COR-L47 (cell line): ENCODE measurements at regions not wholly inside any gene's neighbourhood (a gene's known extent, or its start where the extent isn't known, plus 50 kb on each side); places are given as distances from the start of the nearest gene placed in this dataset.
"Not testable (repeated sequence)": the region's sequence is repeated elsewhere in the genome, so short reads cannot be mapped to it uniquely, and the experiment has no call there.

ENCODE experiments used
- DNase-seq: peaks from one replicate; lab custom pipeline; 2025; lab: John Stamatoyannopoulos, UW

DNA sequence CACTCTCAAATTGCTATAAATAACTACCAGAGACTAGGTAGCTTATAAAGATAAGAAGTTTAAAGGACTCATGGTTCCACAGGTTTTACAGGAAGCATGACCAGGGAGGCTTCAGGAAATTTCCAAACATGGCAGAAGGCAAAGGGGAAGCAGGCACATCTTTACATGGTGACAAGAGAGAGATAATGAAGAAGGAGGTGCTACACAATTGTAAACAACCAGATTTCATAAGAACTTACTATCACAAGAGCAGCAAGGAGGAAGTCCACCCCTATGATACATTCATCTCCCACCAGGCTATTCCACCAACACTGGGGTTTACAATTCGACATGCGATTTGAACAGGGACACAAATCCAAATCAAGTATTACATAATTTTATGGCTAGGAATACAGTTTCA is 257.7 kb downstream of the BTG1 start:
- DNase-seq, result no peak

DNA sequence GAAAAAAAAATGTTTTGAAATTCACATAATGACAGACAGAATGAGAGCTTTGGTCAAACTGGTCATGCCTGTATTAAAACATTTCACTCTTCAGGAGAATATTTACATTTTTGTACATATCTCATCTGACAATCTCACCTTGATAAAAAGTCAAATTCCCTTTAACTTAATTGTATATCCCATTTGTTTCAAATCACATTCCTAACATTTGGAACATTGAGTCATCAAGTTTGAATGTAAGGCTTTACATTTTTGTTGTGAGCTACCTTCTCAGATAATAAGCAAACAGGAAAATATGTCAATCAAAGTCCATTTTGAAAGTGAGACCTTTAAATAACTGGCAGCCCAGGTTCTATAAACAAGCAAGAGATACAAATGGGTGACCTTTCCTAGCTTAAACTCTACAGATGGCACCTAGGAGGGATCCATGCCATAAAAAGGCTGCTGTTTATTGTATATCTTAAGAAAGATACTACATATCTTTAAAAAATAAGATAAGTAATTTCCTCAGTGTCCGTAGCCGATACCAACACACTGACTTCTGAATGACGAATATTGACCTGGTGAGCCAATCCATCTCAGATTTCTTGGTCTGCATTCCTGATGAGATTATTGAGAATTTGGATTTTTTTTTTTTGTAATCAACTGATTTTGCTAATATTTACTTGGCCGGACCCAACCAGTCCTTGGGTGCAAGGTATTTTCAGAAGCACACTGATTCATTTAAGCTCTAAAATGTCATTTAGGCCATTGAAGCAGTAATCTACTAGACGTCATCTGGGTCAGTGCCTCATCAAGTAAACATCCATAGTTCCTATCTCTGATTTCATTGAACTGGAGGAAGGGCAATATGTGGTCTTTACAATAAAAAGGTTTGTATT is 259.6 kb downstream of the BTG1 start:
- DNase-seq, result no peak

DNA sequence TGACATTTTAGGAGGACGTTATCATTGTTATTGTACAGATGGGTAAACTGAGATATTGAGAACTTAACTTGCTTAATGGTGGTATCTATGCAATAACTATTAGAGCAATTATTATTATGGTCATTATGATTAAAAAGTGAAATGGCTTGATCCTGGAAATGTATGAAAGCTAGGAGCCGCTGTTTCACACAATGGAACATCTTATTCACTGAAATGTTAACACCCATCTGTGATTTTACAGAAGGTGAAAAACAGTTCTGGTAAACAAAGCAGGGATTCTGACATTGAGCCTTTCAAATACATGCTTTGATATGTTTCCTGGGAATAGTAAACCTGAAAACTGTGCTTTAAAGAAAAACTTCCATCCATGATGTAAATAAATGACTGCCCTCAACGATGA is 261.4 kb downstream of the BTG1 start:
- no peak for DNase-seq

DNA sequence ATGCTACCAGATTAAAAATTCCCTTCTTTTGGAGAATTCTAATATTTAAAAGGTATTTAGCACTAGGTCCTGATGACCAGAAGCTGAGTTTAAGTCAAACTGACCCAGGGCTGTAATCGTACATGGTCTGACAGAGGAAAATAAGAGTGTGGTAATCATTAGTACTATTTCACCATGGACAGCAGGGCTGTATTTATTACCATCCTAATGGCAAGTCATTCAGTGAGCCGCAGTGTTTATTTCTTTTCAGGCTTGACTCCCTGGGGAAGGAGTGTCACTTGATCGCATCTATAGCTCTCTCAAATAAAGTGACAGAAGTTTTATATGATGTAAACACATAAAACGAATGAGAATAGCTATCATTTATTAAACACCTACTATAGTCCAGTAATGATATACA is 261.8 kb downstream of the BTG1 start:
- no peak for DNase-seq

DNA sequence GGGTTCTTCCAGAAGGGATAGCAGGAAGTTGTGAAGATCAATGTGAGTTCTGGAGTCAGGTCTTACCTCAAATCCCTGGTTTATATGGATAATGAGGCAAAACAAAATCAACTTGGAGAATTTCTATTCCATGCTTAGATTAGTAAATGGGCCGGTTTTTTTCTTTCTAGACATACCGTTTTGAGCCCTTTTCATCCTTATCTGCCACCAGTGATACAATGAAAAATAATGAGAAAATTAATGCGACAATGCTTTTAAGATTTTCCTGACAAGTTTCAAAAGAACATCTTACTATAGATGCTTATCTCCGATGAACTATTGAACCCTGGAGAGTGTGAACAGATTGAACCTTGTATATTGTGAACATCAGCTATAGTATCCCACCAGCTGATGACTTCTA is 262.7 kb downstream of the BTG1 start:
- no peak for DNase-seq

DNA sequence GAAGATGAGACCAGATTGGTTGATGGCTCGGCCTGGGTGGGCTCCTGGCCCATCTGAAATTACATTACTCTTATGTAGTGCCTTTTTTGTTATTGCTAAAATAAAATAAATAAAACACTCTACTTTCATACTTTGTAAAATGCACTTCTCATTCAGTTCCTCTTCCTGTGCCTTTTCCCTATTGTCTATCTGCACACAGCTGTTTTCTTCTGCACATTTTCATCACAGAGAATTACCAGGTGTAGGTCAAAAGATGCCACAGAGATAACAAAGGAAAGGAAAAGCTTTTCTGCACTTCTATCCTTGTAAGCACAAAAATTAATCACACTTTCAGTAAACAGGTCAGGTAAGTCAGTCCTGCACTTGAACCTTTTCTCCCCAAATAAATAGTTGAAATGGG is 265.1 kb downstream of the BTG1 start:
- DNase-seq, result no peak

DNA sequence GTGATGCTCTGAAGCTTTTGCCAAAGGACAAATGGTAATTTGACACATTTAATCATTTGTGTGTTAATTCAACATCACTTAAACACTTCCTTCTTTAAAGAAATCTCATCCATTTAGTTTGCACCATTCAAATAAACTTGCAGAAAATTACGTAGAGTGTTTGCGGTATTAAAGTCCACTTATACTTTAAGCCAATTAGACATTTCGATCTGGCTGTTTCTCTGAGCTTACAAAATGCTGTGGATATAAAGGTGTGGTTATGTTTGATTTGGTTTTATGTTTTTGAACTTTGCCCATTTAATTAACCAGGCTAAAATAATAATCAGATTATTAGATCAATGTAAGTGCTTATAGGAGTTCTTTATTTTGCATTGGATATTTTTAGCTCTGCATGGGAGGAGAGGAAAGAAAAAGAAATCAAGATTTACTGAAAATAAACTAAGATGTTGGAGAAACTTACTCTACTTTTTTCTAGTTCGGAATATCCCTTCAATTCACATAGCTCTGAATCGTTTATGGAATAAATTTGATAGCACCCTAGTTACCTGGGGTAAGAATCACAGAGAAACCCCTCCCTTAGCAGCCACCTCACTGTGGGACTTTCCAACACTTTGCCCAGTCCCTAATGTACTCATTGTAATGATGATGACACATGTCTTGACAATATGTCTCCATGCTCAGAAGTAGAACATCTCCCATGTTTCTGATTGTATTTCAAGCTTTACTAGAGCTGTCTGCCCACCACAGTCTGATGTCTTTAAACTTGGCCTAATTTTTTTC is 268.0 kb downstream of the BTG1 start:
- DNase-seq, result no peak

DNA sequence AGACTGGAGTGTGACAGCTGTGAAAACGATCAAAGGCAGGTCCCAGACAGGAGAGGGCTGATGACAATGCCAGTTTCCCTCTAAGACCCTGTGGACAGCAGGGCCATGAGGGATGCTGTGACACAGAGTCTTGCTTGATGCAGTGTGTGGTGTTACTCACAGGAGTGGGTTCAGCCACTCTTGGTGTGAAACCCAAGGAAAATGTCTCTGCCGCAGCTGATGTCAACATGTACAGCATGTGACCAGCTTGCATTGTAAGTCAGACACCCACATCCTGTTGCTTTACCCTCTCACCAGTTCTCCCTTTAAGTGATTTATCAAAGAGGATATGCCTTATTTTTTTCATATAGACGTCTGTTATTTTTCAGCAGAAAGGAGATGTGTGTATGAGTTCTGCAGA is 268.6 kb downstream of the BTG1 start:
- no peak for DNase-seq

DNA sequence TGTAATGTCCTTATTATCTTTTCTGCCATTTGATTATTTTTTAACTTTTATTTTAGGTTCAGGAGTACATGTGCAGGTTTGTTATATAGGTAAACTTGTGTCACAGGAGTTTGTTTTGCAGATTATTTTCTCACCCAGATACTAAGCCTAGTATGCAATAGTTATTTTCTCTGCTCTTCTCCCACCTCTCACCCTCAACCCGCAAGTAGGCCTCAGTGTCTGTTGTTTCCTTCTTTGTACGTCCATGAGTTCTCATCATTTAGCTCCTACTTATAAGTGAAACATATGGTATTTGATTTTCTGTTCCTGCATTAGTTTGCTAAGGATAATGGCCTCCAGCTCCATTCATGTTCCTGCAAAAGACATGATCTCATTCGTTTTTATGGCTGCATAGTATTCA is 270.0 kb downstream of the BTG1 start:
- not testable (repeated sequence) for DNase-seq

DNA sequence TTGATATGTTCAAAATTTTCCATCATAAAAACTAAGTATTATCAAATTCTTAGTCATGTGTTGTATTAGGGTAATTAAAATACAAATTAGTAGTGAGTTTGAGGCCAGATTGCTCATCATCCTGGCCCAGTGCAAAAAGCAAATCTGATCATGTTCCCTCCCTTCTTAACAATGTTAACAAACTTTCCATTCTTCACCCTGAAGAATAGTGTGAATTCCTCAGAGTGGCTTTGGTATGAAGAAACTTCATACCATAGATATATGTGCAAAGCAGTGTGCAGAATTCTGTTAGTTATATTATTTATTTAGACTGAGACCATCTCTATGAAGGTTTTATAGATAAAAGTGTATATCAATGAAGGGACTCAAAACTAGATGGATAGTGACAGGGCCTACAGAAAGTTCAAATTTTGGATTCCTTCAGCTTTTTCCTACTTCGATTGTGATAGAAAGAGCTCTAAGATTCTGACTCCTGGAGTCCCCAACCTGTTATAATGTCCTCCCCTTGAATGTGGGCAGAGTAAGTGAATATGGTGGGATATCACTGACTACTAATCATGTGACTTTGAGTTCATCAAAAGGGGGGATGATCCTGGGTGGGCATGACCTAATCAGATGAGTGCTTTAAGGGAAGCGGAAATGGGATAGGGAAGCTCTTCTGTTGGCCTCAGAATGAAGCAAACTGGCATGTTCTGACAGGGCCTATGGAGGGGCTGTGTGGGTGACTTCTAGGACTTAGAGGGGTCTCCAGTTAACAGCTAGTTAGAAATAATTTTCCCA is 271.4 kb downstream of the BTG1 start:
- no peak for DNase-seq

DNA sequence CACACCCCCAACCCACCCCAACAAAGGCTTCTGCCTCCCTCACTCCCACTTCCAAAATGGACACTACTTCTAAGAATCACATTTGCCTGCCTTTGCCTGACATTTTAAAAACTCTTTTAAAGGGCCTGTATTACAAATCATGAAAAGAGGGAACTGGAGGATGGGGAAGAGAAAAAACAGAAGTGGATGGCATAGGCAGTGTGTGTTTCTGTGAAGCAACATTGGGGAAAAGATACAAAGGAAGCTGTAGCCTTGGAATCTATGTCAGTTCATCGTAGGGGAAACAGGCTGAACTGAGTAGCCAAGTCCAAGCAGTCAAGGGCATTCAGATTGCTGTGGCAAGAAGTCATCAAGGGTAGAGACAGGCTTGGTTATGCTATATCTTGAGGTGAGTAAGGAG is 273.9 kb downstream of the BTG1 start:
- no peak for DNase-seq

DNA sequence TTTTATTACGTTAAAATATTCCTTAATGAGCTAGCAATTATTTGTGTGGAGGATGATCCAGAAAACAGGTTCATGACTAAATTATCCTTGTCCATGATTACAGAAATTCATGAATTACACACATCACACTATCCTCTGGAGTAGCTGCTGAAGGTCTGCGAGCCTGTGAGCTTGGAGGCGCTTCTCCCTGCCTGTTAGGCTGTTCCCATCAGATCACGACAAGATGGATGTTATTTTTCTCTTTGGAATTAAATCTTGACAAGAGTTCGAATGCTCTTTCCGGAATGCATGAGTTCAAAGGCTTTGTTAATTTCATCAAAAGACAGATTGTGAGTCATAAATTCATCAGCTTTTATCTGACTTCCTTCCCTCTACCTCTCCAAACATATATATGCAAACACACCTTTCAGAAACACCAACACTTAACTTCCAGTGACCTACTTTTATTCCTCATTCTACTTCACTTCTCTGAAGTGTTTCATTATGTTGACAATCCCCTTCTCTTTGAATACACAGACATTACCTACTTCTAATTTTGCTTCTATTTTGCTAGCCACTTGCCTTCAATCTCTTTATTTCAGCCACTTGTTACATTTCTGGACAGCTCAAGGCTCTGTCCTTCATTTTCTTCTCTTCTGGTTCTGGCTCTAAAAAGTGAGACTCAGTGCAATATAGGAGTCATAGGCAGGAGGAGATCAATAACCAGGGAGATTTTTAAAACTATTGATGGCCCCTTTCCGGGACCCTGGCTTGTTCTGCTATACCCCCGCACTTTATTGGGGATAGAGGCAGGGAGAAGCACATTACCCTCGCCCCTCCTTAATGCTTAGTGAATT is 274.6 kb downstream of the BTG1 start:
- no peak for DNase-seq

DNA sequence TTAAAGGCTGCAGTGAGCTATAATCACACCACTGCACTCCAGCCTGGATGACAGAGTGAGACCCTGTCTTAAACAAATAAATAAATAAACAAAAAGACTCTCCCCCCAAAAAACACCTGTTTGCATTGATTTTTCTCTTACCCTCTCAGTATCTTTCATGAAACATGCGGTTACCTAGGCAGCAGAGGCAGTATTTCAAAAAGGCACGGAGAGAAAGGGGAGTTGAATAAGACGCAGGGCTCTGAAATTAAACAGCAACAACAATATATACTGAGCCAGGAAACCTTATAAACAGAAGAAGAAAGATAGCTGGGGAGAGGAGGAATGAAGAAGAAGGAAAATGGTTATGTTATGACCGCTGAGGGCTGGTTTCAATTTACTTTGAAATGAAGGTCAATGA is 277.6 kb downstream of the BTG1 start:
- DNase-seq, result no peak

DNA sequence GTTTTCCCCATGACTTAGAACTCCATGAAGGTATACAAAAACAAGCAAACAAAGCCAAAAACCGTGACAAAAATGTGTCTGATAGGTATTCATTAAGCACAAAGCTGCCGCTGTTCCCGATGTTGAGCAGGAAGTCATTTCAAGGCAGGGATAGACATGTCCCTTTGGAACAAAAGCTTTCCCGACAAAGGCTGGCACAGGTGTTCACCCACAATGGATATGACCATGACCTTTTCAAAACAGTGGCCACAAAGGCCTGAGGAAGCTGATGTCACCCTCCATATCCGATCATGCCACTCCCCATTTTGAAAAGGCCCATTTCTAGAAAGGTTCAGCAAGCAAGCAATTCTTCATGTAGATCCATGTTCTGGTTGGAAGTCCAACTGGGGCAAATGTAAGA is 279.1 kb downstream of the BTG1 start:
- peak; percentile 63 for DNase-seq

DNA sequence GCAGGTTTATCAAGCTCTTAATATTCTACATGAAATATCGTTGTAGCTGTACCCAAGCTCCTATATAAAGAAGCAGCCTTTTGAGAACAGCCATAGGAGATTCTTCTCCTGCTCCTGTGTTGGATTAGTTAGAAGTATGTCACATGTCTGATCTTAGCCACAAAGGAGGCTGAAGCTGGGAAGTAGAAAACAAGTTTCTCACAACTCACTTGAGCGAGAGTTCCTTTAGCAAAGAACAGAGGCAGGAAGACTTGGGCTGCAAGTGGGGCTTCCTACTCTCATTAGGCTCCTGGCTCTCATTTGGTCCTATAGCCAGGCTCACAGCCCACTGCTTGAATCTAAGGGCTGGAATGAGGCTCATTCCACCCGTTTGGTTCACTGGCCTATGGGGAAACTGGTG is 281.9 kb downstream of the BTG1 start:
- no peak for DNase-seq

DNA sequence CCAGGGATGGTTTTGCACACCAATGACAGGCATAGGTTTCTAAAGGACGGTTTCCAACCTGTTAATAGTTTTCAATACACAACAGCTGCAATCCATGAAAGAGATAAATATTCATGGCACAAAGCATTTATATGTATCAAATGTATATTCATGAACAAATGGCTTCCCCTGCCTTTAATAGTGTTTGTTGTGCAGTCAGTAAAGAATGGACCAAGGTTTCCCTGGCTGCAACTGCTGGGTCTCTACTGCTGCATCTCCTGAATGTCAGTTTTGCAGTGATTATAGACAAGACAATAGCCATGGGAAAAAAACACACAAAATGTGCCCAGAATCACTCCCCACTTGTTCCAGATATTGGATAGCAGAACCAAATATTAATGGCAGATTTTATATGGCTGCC is 284.1 kb downstream of the BTG1 start:
- no peak for DNase-seq

DNA sequence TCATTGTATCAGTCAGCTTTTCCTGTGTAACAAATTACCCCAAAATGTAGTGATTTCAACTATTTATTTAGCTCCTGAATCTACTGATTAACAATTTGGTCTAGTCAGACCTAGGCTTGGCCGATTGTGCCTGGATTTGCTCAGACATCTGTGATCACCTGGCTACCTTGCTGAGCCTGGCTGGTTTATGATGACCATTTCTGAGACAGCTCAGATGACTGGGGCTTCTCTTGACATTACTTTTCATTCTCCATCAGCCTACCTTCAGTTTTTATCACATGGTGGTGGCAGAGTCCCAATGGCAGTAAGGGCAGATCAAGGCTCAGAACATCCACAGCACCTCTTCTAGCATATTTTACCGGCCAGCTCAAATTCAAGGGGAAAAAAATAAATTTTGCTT is 286.3 kb downstream of the BTG1 start:
- no peak for DNase-seq

DNA sequence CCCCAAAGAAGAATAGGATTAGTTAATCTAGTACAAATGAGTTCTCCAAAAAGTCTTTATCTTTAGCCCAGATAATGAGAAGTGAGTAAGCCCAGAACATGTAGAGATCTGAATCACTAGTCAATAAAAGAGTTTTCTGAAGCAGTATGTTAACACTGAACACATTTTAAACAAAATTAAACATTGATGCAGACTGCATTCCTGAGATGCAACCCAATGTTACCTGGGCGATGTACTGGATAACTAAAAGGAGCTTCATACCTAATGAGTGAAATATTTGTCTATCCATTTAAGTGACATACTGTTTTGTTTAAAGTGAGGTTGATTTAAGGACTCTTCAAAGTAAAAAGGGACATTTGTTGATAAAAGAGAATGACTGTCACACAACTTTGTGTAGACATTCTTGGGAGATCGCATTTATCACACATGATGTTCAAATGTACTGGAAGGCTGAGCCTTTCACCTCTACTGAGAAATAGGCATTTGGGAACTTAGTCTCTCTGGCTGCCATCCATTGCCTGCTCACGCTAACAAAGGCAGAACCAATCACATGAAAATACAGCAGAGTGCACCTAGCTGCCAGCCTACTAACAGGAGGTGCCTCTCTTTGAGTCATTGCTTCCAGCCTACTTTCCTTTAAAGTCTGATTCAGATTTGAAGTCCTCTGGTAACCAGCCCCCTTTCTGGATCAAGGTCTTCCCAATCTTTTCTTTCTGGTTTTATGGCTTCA is 287.7 kb downstream of the BTG1 start:
- DNase-seq, result no peak

DNA sequence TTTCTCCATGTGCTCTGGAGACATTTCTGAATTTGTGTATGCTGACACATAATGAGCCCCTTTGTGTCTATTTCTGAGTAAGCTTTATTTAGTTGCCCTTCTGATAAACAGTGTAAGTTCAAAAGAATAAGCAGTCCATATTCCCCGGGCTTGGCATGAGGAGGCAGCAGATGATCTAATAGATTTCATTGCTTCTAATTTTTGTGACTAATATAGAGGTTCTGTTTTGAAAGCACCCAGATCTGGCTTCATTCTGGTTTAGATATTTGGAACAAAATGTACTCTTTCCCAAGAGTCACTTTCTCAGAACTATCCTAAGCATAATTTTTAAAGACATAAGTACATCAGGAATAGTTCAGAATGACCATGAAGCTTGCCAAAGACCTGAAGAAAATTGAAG is 290.9 kb downstream of the BTG1 start:
- no peak for DNase-seq

DNA sequence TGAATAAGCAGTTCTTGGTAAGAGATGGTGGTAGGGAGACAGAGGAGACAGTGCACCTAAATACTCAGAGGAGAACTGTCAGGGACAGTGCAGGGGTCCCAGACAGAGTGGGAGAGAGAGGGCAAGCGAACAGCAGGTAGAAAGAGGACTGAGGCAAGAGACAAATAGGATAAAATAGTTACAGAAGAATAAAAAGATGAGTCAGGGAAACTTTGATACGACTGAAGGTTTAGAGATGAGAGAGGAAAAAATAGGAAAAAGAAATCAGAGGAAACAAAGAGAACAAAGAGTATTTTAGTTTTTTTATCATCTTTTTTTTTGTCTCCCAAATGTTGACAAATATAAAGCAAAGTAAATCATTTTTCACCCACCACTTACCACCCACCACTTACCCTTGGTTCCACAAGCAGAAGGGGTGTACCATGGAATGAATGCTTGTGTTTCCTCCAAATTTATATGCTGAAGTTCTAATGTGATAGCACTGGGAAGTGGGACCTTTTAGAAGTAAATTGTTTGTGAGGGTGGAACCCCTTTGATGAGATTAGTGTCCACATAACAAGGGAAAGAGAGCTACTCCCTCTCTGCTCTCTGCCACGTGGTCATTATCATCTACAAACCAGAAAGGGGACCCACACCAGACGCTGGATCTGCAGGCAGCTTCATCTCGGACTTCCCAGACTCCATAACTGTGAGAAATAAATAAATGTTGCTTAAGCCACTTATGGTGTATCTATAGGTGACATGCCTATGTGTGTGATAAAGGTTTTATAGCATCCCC is 292.1 kb downstream of the BTG1 start:
- no peak for DNase-seq
